GM23248 (cell line): ENCODE measurements at regions not wholly inside any gene's neighbourhood (a gene's known extent, or its start where the extent isn't known, plus 50 kb on each side); places are given as distances from the start of the nearest gene placed in this dataset.

Source experiments
- DNase-seq: peaks from one replicate; pipeline ENCODE4 v3.0.0-alpha.2; 2015
- H2AFZ ChIP-seq: fragments of 200-600 bp; sonication (generic); 2 replicates; pipeline ENCODE4 v1.6.1; 2016; ENCODE audit warnings: antibody characterized with exemption
- H3F3A ChIP-seq: fragments of 200-600 bp; sonication (generic); 2 replicates; pipeline ENCODE4 v1.6.1; 2016; ENCODE audit warnings: mild to moderate bottlenecking, antibody characterized with exemption, mixed run types; ENCODE audit not compliant: insufficient read depth
- H3K27ac ChIP-seq: fragments of 200-600 bp; sonication (generic); 2 replicates; pipeline ENCODE4 v1.5.1; 2016; ENCODE audit warnings: mild to moderate bottlenecking
- H3K27me3 ChIP-seq: fragments of 200-600 bp; sonication (generic); replicated peaks from 2 replicates; pipeline ENCODE4 v1.6.1; 2016; ENCODE audit warnings: mild to moderate bottlenecking; ENCODE audit not compliant: insufficient read depth
- H3K36me3 ChIP-seq: fragments of 200-600 bp; sonication (generic); 2 replicates; pipeline ENCODE4 v1.6.1; 2016; ENCODE audit warnings: low read depth, mild to moderate bottlenecking
- H3K4me1 ChIP-seq: fragments of 200-600 bp; sonication (generic); 2 replicates; pipeline ENCODE4 v1.6.1; 2016; ENCODE audit warnings: mild to moderate bottlenecking; ENCODE audit not compliant: insufficient read depth
- H3K4me2 ChIP-seq: fragments of 200-600 bp; sonication (generic); one replicate; pipeline ENCODE4 v1.6.1; 2016; ENCODE audit warnings: mild to moderate bottlenecking; ENCODE audit not compliant: unreplicated experiment
- H3K4me3 ChIP-seq: fragments of 200-600 bp; sonication (generic); 2 replicates; pipeline ENCODE4 v1.5.1; 2016; ENCODE audit warnings: mild to moderate bottlenecking
- H3K79me2 ChIP-seq: fragments of 200-600 bp; sonication (generic); 2 replicates; pipeline ENCODE4 v1.6.1; 2016; ENCODE audit warnings: mild to moderate bottlenecking; ENCODE audit not compliant: insufficient read depth
- H3K9ac ChIP-seq: fragments of 200-600 bp; sonication (generic); 2 replicates; pipeline ENCODE4 v1.6.1; 2016; ENCODE audit warnings: mild to moderate bottlenecking
- H3K9me2 ChIP-seq: fragments of 200-600 bp; sonication (generic); 2 replicates; pipeline ENCODE4 v1.6.1; 2016; ENCODE audit warnings: mixed run types, mild to moderate bottlenecking, moderate library complexity; ENCODE audit not compliant: insufficient read depth
- H3K9me3 ChIP-seq: fragments of 200-600 bp; sonication (generic); one replicate; pipeline ENCODE4 v1.6.1; 2017; ENCODE audit warnings: low read depth
- H4K20me1 ChIP-seq: fragments of 200-600 bp; sonication (generic); 2 replicates; pipeline ENCODE4 v1.6.0; 2016; ENCODE audit not compliant: insufficient read depth
- EZH2 ChIP-seq: fragments of 200-600 bp; sonication (generic); IDR thresholded peaks from 2 replicates; pipeline ENCODE4 v1.6.1; 2018; ENCODE audit warnings: antibody characterized with exemption, mild to moderate bottlenecking; ENCODE audit not compliant: insufficient read depth, poor library complexity, severe bottlenecking
- EZH2phosphoT487 ChIP-seq: fragments of 200-600 bp; sonication (generic); IDR thresholded peaks from 2 replicates; pipeline ENCODE4 v1.6.1; 2018; ENCODE audit warnings: antibody characterized with exemption, moderate library complexity, mild to moderate bottlenecking, low read depth; ENCODE audit not compliant: insufficient read depth
- WGBS, 2 experiments: methylation state at CpG; one replicate each; pipeline ENCODE4 v1.1.6; 2015 to 2017; ENCODE audit warnings: low lambda C conversion rate in 2 of 2, low coverage in 1 of 2; ENCODE audit errors: missing lambda C conversion rate in 2 of 2; 5-methylcytosine and 5-hydroxymethylcytosine counted together
- in situ Hi-C: fragments of 300-500 bp; cut with MboI; formaldehyde crosslinking; loops from 2 replicates; pipeline ENCODE4 v1.15.0; 2020

DNA sequence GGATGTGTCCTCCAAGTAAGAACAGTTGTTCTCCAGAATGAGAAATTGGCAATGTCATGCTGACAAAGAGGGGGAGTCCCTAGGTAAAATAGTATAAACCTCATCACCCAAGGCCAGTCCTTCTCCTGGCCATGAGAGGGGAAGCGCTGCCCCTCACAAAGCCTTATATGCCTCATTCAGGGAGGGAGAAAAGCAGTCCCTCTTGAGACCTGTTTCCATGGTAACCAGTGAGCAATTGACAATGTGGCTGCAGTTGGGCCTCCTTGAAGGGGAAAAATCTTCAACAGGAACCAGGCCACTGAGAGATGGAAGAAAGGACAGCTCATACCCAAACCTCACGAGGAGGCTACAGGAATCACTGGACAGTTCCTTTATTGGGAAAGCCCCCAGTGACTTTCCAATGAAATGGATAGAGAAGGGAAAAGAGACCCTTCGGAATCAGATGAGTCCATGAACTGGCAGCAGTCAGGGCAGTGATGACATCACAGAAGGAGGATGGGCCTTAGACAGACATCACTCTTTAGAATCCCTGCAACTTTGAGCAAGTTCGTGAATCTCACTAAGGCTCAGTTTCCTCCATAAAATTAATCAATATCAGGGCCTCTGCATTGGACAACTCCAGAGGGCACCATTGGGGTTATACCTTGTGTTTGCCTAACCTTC, 275.7 kb downstream of the TOX3 start:
- in situ Hi-C loops = no loop called here
- H3K27me3 ChIP-seq = no peaks in the 10 kb centered on the region
- WGBS, 2 experiments = 6 to 11% methylated on average over 4 of the region's 4 CpGs
- H3K9ac ChIP-seq = no peak overlapping the region
- no peak for TF ChIP-seq EZH2phosphoT487
- no peak for TF ChIP-seq EZH2
- H3K9me3 ChIP-seq = no peaks in the 10 kb centered on the region
- H3K36me3 ChIP-seq = no peaks in the 10 kb centered on the region
- DNase-seq = no peak
- no peaks in the 10 kb centered on the region for H3K9me2 ChIP-seq
- H3K4me2 ChIP-seq = no peak overlapping the region
- H3K4me3 ChIP-seq = no peak overlapping the region
- H3K27ac ChIP-seq = no peak overlapping the region
- H3K79me2 ChIP-seq = no peaks in the 10 kb centered on the region
- no peak overlapping the region for H2AFZ ChIP-seq
- H3F3A ChIP-seq = no peaks in the 10 kb centered on the region
- H3K4me1 ChIP-seq = no peaks in the 10 kb centered on the region
- H4K20me1 ChIP-seq = no peaks in the 10 kb centered on the region

DNA sequence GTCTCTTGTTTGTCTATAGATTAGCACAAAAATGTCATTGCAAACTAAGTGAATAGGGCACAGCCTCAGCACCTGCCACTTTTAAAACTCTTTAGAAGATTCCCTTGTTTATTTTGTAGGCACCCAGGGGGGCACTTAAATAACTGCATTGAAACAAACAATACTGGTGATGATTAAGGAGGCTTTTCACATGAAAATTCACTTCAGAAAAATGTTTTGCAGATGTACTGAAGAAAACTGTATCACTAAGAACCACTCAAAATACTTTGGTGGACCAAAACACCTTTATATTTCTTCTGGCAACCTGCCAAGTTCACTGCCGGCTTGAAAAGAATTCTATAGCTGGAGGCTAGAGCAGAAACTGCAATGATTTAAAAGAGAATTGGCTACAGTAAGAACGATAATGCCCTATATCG, 281.5 kb downstream of the TOX3 start:
- WGBS, 2 experiments = 5 to 6% methylated on average over 3 of the region's 3 CpGs
- Histone ChIP-seq H3K9me3 (no peaks in the 10 kb centered on the region), H3K36me3 (no peaks in the 10 kb centered on the region), H3K4me2 (no peak overlapping the region), H3F3A (no peaks in the 10 kb centered on the region), H3K27me3 (no peaks in the 10 kb centered on the region), H3K4me3 (no peak overlapping the region), H3K4me1 (no peaks in the 10 kb centered on the region), H3K27ac (no peak overlapping the region), H4K20me1 (no peaks in the 10 kb centered on the region), H3K9me2 (no peaks in the 10 kb centered on the region), H2AFZ (no peak overlapping the region), H3K79me2 (no peaks in the 10 kb centered on the region), H3K9ac (no peak overlapping the region)
- in situ Hi-C loops = no loop called here
- no peak for TF ChIP-seq EZH2
- TF ChIP-seq EZH2phosphoT487 = no peak
- no peak for DNase-seq

DNA sequence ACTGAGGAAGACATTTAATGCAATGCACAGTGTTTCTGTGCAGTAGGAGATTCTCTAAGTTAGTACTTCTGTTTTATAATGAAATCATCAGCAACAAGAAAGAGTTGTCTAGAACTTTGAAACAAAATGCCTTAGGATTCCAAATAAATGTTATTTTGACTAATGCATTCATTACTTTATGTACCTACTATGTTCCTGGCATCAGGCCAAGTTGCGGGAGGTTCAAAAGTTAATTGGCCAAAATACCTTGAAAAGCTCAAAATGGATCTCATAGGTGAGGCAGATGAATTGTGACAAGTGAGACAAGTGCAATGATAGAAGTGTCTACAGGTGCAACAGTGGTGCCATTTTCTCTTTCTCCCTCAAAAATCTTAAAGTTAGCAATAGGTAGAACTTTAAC, 289.4 kb downstream of the TOX3 start:
- no peaks in the 10 kb centered on the region for H3K36me3 ChIP-seq
- TF ChIP-seq EZH2phosphoT487 (no peak), EZH2 (no peak)
- no peak overlapping the region for H3K4me2 ChIP-seq
- no peaks in the 10 kb centered on the region for H3K27me3 ChIP-seq
- DNase-seq = no peak
- in situ Hi-C loops = no loop called here
- no peaks in the 10 kb centered on the region for H3K9me2 ChIP-seq
- 31 to 48% methylated on average over 1 of the region's 1 CpG for WGBS, 2 experiments
- H3K79me2 ChIP-seq = no peaks in the 10 kb centered on the region
- no peaks in the 10 kb centered on the region for H3F3A ChIP-seq
- no peak overlapping the region for H3K4me3 ChIP-seq
- H4K20me1 ChIP-seq = no peaks in the 10 kb centered on the region
- no peaks in the 10 kb centered on the region for H3K4me1 ChIP-seq
- no peak overlapping the region for H2AFZ ChIP-seq
- H3K27ac ChIP-seq = no peak overlapping the region
- H3K9me3 ChIP-seq = no peaks in the 10 kb centered on the region
- no peak overlapping the region for H3K9ac ChIP-seq

DNA sequence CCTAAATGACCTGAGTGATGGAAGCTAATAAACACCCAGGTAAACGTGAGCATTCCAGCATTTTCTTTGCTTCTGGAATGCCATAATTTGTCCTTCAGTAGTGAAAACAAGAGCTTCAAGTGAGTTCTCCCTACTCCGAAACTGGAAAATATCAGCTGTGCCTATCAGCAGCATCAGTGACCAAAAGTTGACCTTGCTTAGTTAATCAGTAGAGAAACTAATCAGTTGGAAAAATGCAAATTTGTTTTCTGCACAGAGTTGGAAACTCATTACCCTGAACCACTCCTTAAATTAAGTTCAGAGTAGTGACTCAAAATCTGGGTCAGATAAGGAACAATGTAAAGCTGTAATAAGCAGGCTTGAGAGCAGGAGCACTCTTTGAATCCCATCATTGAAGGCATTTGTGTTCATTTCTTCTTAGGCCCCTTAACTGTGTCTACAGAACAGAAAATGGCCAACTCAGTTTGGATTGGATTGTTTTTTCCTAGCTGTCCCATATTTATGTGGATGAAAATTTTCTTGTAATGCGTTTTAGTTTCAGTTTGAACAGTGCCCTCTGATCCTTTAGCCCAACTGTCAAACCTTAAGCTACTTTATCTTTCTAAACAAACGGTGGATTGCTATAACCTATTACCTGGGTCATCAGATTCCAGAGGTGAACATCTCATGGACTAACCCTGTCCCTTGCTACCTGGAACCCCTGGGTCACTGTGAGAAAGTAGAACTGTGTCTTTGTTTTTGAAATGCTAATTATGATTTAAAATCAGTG, 290.4 kb downstream of the TOX3 start:
- no peaks in the 10 kb centered on the region for H3K36me3 ChIP-seq
- H3K79me2 ChIP-seq = no peaks in the 10 kb centered on the region
- H3K4me3 ChIP-seq = no peak overlapping the region
- H3K9ac ChIP-seq = no peak overlapping the region
- H3K4me1 ChIP-seq = no peaks in the 10 kb centered on the region
- no peaks in the 10 kb centered on the region for H4K20me1 ChIP-seq
- H3K9me3 ChIP-seq = no peaks in the 10 kb centered on the region
- TF ChIP-seq EZH2 (no peak), EZH2phosphoT487 (no peak)
- no peak overlapping the region for H3K4me2 ChIP-seq
- no peaks in the 10 kb centered on the region for H3K27me3 ChIP-seq
- in situ Hi-C loops = no loop called here
- H3K9me2 ChIP-seq = no peaks in the 10 kb centered on the region
- no peak overlapping the region for H3K27ac ChIP-seq
- no peak overlapping the region for H2AFZ ChIP-seq
- no peak for DNase-seq
- no peaks in the 10 kb centered on the region for H3F3A ChIP-seq
- WGBS, 2 experiments = 24 to 27% methylated on average over 4 of the region's 4 CpGs
